Activated T-cell treated with anti-CD3 and anti-CD28 coated beads for 1 hour (primary cell): ENCODE measurements at regions not wholly inside any gene's neighbourhood (a gene's known extent, or its start where the extent isn't known, plus 50 kb on each side); places are given as distances from the start of the nearest gene placed in this dataset.

Experiments used
- DNase-seq: peaks from one replicate; pipeline ENCODE4 v3.0.0-alpha.2; 2020; ENCODE audit warnings: low read depth

DNA sequence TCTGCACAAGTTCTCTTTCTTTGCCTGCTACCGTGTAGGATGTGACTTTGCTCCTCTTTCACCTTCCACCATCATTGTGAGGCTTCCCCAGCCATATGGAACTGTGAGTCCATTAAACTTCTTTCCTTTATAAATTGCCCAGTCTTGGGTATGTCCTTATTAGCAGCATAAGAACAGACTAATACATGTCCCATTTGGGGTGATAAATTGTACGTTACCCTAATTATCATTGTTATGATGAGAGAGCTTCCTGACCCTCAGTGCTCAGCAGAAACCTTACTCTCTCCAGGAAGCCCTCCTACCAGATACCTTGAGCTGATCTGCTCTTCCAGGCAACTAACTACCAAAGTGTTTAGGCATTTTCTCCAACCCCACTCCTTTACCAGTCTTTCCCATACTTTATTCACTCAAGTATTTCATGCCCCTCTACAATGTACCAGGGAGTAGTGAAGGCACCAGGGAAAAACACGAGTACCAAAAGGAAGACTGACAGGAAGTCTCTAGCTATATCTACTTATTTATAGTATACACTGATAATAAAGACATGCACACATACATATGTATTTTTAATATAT is 196.2 kb downstream of the MYCN start:
- no peak for DNase-seq

DNA sequence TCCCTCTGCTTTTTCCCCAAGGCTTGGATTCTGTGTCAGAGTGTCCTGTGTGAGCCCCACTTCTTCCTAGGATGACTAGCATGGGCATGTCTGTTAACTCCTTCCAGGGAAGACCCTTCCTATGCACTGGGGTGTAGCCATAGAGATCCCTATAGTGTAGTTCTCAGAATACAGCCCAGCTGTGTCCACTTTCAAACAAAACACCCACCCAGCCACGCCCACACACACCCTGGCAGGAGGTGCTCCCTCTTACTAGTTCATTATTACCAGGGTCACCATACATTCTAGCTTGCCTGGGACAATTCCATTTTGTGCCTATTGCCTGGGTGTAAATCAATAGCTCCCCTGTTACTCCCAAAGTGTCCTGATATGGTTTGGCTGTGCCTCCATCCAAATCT is 195.6 kb downstream of the MYCN start:
- DNase-seq, result no peak

DNA sequence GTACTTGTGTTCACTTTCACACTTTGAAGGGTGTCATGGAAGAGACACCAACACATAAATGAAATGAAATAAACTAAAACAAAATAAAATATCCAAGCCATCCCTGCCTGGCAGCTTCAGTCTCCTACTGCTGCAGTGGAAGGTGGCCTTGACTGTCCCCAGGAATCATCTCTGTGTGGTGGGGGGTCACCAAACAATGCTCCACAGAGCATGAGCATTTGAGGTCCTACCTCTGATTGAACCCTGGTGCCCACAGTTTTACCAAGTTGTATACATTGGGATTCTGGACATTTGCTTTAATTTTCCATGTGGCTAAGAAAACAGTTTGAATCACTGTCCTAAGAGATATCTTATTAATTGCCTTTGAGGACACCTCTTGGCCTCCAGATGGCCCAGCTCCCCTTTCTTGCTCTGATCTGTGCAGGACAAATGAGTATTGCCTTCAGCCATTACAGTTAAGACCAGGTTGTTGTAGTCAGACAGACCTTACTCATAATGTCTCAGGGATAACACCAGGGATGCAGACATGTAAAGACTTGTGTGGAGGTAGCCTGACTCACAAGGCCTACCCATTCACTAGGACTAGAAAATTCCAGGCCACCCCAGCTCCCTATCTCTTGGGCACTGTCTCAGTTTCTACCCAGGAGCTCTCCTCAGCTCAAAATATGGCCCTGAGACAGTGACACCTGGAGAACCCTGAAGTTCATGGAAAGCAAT is 195.0 kb downstream of the MYCN start:
- DNase-seq, result no peak

DNA sequence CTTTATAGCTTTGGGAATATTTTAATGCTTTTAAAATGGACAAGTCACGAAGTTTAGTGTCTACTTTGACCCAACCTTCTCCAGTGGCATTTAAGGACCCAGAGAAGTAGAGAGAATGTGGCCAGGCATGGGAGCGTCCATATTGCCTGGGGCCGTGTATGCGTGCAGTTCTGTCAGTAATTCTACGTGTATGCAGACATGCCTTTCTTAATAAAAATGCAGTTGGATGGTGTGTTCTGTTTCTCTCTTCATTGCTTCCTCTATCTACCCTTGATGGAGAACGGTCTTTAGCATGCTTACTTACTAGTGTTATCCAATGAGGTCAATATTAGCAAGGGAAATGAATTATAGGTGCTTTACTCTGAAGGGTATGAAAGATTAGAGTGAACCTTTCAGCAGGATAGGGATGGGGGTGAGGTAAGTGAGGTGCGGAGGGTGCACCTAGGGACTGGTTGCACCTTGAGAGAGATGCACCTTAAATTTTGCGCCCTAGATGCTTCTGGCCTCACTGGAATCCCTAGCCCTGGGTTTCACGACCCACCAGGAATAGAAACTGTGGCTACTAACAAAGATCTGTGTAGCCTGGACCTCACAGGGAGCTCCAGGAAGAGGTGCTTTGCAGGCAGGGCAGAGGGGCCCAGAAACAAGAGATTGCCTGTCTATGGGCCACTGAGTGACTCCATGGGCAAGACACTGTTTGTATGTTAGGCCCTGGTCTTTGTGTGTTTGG is 194.3 kb downstream of the MYCN start:
- no peak for DNase-seq

GRCh38 chr2:16130906-16131400 is 190.6 kb downstream of the MYCN start:
- DNase-seq, result no peak

DNA sequence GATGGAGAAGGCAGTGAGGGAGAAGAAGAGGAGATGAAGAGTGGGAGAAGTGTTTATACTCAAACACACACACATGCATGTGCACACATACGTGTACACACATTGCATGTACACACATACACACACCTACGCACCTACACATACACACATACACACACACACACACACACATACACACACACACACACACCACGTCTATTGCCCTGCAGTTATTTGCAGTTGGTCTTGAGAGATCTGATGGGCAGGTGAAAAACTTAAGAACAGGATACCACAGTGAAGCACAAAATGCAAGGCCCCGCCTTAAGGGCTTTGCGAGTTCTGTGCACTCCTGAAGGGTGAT is 190.2 kb downstream of the MYCN start:
- DNase-seq, result no peak

DNA sequence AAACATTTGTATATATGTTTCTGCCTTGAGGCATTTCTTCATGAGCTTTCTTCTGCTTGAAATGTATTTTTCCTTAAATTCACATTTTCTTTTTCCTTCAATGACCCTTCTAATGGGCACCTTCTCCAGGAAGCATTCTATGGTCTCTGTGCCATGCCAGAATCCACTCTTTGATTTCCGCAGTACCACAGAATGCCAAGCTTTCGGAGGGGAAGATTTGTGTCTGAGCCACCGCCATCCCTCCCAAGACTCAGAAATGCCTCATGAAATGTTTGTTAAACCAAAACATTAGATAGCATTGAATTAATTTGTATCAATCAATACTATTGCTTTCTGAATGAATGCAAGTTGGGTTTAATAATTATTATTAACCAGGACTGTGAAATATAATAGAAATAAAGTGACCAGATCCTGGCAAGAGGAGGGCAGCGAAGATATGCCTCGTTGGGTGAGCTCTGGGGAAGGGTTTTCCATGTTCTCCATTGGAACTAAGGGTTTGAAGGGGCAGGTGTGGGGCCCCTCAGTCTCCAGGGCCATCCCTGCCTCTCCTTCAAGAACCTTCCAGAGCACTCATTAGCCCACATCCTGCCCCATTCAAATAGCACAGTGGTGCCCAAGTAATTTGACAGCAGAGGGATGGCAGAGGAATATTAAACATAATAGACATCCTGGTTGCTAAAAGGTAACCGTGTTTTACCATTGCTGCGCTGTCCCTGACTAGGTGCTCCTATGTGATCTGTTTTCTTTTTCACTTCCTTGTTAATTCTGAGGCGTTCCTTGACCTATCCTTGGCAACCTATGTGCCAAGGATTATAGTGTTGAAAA is 189.6 kb downstream of the MYCN start:
- DNase-seq, result no peak

- DNase-seq, result no peak
These were observed 188.6 kb downstream of the MYCN start for GRCh38 chr2:16128746-16129610.

DNA sequence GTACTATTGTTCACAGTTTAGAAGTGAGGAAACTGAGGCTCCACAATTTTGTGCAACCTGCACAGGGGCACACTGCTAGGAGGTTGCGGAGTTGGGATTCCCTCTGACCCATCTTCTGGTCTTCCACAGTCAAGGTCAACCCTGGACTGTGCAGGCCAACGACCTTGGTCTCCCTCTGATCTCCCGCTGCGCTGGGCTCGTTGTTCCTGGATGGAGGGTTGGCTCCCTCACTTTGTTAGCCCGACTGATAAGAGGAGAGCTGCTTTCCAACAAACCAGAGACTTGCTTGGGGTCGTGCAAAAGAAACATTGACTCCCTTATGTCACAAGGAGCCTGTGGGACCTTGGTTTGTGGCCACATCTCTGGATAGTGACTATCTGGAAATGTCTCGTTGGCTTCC is 187.6 kb downstream of the MYCN start:
- no peak for DNase-seq

DNA sequence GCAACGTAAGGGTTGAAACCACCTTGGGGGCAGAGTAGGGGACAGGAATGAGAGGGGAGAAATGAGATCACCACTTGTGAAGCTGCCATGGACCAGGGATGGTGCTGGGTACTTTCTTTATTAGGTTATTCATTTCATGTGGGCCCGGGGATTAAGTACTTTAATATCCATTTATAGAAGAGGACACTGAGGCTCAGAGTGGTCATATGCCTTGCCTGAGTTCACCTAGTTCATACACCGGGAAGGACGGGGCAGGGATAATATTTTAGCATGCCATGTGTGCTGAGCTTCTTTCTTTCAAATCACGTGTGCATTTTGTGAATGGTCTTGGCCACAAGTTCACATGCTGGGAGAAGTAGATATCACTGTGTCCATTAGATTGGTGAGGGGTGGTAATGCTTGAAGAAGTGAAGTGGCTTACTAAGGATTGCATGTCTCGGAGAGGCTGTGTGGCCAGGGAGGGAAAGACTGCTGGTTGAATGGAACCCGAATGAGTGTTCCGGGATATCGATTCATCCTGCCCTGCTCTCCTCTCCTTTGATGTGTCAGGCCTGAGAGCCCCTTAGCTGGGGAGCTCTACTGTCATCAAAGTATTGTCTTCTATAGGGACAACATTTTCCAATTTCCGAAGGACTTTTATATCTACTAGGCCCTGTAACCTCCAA is 187.1 kb downstream of the MYCN start:
- no peak for DNase-seq

DNA sequence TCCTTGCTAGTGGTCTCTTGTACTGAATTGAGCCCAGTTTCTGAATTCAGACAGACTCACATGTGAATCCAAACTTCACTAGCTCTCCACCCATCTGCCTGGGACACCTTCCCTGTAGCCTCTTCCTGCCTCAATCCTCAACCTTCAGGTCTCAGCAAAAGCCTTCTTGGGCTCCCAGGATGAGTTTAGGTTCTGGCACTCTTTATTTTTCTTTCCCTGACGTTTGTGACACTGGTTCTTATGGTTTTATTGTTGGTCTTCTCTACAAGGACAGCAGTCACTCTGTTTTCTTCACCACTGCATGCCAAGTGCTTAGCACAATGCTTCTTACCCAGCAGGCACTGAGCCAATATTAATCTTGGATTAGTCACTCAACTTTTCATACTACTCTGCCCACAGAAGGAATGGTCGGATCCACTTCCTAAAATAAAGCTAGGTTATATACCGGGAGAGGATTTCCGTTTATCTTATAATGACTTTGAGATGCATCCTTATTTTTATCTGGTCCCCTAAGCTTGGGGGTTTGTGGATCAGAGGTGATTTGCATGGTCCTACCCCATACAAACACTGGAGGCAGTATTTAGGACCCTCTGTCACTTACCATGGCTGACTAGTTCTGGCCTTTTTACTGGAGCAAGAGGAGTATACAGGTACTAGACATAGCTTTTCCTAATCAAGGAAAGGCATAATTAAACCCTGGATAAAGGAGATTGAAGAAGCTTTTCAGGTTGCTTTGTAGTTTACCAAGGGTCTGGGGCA is 186.3 kb downstream of the MYCN start:
- no peak for DNase-seq

DNA sequence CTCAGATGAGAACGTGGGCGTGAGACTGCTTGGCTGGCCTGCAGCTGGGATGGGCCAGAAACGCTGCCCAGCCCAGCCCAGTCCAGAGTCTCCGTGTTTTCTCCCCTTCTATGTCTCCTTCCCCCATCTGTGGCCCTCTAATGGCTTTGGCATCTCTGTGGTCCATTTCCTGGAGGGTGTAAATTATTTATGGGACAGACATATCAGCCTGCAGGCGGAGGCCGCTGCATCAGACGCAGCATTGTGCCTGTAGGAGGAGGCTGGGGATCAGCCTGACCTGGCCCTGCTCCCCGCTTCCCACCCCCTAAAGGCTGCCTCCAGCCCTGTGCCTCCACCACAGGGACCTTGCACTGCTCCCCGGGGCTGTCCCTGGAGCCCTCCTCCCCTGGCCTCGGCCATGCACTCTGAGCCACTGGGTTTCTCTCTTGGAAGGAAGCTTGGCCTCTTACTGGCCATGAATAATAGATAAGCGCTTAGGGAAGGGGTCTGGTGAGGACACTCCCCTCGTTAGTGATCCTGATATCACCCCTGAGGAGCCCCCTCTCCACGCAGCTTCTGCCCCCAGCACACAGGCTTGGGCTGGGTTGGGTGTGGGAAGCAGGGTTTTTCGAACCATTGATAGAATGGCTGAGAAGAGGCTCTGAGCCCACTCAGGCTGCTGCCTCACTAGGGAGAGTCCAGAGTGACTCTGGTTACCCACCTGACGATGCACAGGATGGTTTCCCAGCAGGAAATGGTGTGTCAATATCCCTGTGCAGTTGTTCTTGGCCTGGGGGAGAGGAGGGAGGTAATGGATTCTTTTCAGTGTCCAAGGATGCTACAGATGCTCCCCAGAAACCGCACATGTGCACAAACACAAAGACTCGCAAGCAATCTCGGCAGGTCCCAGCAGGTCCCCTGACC is 185.5 kb downstream of the MYCN start:
- DNase-seq, result no peak

- DNase-seq, result no peak
These were observed 184.7 kb downstream of the MYCN start for GRCh38 chr2:16124881-16125613.

DNA sequence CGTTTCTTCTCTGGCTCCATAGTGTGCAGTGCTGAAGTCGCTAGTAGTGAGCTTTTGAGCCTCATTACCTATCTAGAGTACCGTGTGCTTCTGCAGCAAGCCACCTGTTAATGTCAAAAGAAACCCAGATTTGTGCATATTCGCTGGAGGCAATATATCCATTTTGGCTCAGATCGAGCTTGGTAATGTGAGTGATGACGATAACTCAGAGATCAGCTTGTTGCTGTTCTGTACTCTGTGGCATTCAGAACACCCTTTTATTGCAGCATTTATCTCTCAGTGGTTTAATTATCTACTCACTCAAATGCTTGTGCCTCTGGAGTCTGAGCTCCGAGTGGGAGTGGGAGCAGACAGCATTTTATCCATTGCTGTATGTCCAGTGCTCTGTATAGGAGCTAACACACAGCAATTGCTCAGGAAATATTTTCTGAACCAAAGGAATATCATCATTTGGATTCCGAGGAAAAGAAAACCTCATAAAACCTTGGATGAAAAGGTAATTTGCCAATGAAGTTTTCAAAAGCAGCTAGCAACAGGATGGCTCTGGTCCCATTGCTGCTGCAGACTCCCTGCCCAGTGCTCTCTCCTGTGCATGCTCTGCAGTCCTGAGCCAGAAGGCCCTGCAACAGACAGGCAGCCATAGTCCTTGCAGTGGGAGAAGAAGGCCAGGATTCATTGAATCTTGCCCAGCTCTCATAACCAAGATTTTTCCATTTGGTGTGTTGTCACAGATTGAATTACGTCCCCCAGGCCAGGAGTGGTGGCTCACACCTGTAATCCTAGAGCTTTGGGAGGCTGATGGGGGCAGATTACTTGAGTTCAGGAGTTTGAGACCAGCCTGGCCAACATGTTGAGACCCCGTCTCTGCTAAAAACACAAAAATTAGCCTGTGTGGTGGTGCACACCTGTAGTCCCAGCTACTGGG is 183.8 kb downstream of the MYCN start:
- DNase-seq, result no peak

- no peak for DNase-seq
These were observed 183.1 kb downstream of the MYCN start for GRCh38 chr2:16123421-16123820.

DNA sequence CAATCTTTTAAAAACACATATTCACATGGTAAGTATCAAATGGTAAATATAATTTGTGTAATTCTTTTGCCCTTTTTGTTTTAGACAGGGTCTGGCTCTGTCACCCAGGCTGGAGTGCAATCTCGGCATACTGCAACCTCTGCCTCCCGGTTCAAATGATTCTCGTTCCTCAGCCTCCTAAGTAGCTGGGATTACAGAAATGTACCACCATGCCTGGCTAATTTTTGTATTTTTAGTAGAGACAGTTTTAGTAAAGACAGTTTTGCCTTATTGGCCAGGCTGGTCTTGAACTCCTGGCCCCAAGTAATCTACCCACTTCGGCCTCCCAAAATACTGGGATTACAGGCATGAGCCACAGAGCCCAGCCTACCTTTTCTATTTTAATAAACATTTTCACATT is 182.2 kb downstream of the MYCN start:
- DNase-seq, result no peak

GRCh38 chr2:16121986-16122390 is 181.6 kb downstream of the MYCN start:
- DNase-seq, result no peak
